Ishikawa (cell line): ENCODE measurements at regions not wholly inside any gene's neighbourhood (a gene's known extent, or its start where the extent isn't known, plus 50 kb on each side); places are given as distances from the start of the nearest gene placed in this dataset.

Source experiments
- RAD21 ChIP-seq: IDR thresholded peaks from 2 replicates; pipeline ENCODE4 v1.6.1; 2012; ENCODE audit warnings: low read depth
- TEAD4 ChIP-seq: IDR thresholded peaks from 2 replicates; pipeline ENCODE4 v1.6.1; 2012
- TF ChIP-seq, protein P1 (sequence below): IDR thresholded peaks from 2 replicates; pipeline ENCODE4 v1.6.1; 2012
- TF ChIP-seq, protein P2 (sequence below): IDR thresholded peaks from 2 replicates; pipeline ENCODE4 v1.6.1; 2012
- TF ChIP-seq, protein P3 (sequence below): IDR thresholded peaks from 2 replicates; pipeline ENCODE4 v1.6.1; 2012; ENCODE audit warnings: low read depth, mild to moderate bottlenecking

DNA sequence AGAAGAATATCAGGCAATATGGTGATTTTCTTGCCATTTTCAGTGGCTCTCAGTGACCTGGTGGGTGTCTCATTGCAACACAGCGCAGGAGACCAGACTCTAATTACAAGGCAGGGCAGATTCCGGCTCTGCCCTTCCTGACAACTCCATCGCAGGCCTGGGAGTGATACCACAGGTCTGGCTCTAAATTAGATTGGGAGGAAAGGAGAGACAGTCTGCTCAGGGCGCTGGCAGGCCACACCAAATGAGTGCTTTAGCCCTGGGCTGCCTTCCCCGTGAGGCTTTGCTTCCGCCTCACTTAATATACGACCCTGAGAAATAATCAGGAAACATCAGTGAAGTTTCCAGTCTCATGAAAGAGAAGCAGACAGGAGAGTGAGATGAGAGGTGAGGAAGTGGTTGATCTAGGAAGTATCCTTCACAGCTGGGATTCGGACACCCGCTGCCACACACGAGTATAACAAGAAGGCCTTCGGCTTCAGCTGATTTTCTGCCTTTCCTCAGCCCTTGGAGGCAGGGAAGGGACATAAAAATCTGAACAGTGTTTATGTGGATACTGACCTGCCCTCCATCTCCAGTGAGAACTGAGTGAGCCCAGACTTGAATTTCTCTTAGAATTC is 73.7 kb upstream of the PROK2 start:
- TF ChIP-seq, protein P1, sequence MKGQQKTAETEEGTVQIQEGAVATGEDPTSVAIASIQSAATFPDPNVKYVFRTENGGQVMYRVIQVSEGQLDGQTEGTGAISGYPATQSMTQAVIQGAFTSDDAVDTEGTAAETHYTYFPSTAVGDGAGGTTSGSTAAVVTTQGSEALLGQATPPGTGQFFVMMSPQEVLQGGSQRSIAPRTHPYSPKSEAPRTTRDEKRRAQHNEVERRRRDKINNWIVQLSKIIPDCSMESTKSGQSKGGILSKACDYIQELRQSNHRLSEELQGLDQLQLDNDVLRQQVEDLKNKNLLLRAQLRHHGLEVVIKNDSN: no peak
- no peak for TF ChIP-seq RAD21
- TF ChIP-seq, protein P2, sequence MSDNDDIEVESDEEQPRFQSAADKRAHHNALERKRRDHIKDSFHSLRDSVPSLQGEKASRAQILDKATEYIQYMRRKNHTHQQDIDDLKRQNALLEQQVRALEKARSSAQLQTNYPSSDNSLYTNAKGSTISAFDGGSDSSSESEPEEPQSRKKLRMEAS: no peak
- TF ChIP-seq, protein P3, sequence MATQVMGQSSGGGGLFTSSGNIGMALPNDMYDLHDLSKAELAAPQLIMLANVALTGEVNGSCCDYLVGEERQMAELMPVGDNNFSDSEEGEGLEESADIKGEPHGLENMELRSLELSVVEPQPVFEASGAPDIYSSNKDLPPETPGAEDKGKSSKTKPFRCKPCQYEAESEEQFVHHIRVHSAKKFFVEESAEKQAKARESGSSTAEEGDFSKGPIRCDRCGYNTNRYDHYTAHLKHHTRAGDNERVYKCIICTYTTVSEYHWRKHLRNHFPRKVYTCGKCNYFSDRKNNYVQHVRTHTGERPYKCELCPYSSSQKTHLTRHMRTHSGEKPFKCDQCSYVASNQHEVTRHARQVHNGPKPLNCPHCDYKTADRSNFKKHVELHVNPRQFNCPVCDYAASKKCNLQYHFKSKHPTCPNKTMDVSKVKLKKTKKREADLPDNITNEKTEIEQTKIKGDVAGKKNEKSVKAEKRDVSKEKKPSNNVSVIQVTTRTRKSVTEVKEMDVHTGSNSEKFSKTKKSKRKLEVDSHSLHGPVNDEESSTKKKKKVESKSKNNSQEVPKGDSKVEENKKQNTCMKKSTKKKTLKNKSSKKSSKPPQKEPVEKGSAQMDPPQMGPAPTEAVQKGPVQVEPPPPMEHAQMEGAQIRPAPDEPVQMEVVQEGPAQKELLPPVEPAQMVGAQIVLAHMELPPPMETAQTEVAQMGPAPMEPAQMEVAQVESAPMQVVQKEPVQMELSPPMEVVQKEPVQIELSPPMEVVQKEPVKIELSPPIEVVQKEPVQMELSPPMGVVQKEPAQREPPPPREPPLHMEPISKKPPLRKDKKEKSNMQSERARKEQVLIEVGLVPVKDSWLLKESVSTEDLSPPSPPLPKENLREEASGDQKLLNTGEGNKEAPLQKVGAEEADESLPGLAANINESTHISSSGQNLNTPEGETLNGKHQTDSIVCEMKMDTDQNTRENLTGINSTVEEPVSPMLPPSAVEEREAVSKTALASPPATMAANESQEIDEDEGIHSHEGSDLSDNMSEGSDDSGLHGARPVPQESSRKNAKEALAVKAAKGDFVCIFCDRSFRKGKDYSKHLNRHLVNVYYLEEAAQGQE: no peak
- no peak for TF ChIP-seq TEAD4
